ENCODE measurements at regions not wholly inside any gene's neighbourhood (a gene's known extent, or its start where the extent isn't known, plus 50 kb on each side); places are given as distances from the start of the nearest gene placed in this dataset.
"Not testable (repeated sequence)": the region's sequence is repeated elsewhere in the genome, so short reads cannot be mapped to it uniquely, and the experiment has no call there.

GRCh38 chr1:80288750-80289149 is 1282.2 kb upstream of the ADGRL4 start:
- not testable (repeated sequence) for H3K27me3 Mint-ChIP-seq; ATAC-seq (ENCODE audit: low read depth in 2 of 2); H3K36me3 ChIP-seq (ENCODE audit: control insufficient read depth, insufficient read depth, low read length); H3K9me3 ChIP-seq (ENCODE audit: control insufficient read depth in 2 of 2, low read length in 2 of 2); H3K27ac ChIP-seq (ENCODE audit: insufficient read depth, low read length, poor library complexity, severe bottlenecking); DNase-seq; H3K36me3 Mint-ChIP-seq; H3K4me1 Mint-ChIP-seq; H3K27me3 ChIP-seq (ENCODE audit: control insufficient read depth, insufficient read depth, low read length); H3K4me3 Mint-ChIP-seq; H3K4me1 ChIP-seq (ENCODE audit: control insufficient read depth, insufficient read depth, low read length, poor library complexity, severe bottlenecking); H3K27ac Mint-ChIP-seq; H3K4me3 ChIP-seq (ENCODE audit: low read depth, low read length)
- H3K9me3 Mint-ChIP-seq, result peaks cover 0 to 11% (median 5%) of the 10 kb centered on the region in 7 donors

DNA sequence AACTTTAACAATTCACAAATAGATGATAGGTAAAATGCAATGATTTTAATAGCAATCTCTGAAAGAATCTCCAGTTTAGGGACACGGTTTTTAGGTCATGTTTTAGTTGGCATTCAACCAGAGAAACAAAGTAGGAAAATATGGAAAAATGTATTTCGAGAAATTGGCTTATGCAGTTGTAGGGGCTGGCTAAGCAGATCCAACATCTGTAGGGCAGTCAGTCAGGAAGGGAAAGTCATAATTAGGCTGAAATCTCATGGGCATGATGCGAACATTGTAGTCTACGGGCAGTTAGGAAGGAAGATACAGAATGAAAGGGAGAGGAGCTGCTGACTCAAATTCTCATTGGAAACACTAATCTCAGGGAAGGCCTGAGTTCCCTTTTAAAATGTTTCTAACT is 1276.0 kb upstream of the ADGRL4 start:
- no peak for DNase-seq
- H3K27me3 ChIP-seq (ENCODE audit: control insufficient read depth, insufficient read depth, low read length), result no peaks in the 10 kb centered on the region
- peaks cover 0 to 25% (median 7%) of the 10 kb centered on the region in 7 donors for H3K9me3 Mint-ChIP-seq

DNA sequence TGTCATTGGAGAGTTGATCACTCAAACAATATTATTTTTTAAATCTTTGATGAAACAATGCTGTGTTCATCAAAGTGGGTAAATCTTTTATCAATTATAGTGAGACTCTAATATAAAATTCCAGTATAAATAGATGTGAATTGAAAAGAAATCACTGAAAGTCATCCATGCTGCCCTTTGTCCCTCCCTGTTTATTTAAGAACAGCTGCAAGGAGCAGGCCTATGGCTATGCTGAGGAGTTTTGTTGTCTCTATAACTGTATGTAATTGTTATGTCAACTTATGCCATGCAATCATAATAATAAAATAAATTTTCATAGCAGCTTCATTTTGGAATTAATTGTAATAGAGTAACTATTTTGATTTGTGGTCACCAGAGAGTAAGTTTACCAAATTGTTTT is 1272.4 kb upstream of the ADGRL4 start:
- H3K27ac ChIP-seq (ENCODE audit: insufficient read depth, low read length, poor library complexity, severe bottlenecking), result no peak overlapping the region
- H3K27ac Mint-ChIP-seq, result no peak overlapping the region
- no peaks in the 10 kb centered on the region for H3K36me3 ChIP-seq (ENCODE audit: control insufficient read depth, insufficient read depth, low read length)
- H3K4me3 Mint-ChIP-seq, result no peak overlapping the region
- peaks cover 0 to 24% (median 6%) of the 10 kb centered on the region in 7 donors for H3K9me3 Mint-ChIP-seq
- H3K4me1 Mint-ChIP-seq, result no peaks in the 10 kb centered on the region
- H3K27me3 ChIP-seq (ENCODE audit: control insufficient read depth, insufficient read depth, low read length), result no peaks in the 10 kb centered on the region
- H3K4me1 ChIP-seq (ENCODE audit: control insufficient read depth, insufficient read depth, low read length, poor library complexity, severe bottlenecking), result no peaks in the 10 kb centered on the region
- ATAC-seq (ENCODE audit: low read depth in 2 of 2) (no peak), DNase-seq (no peak)
- H3K4me3 ChIP-seq (ENCODE audit: low read depth, low read length), result no peak overlapping the region
- no peaks in the 10 kb centered on the region for H3K27me3 Mint-ChIP-seq
- no peaks in the 10 kb centered on the region for H3K36me3 Mint-ChIP-seq
- peaks cover 2 to 6% of the 10 kb centered on the region in 2 experiments for H3K9me3 ChIP-seq (ENCODE audit: control insufficient read depth in 2 of 2, low read length in 2 of 2)

More for the DNA sequence above, 1276.0 kb upstream of the ADGRL4 start:
- Mint-ChIP-seq H3K4me3 (no peak overlapping the region), H3K36me3 (no peaks in the 10 kb centered on the region), H3K27ac (no peak overlapping the region), H3K4me1 (no peaks in the 10 kb centered on the region), H3K27me3 (no peaks in the 10 kb centered on the region)
- Histone ChIP-seq H3K4me3 (ENCODE audit: low read depth, low read length) (no peak overlapping the region), H3K27ac (ENCODE audit: insufficient read depth, low read length, poor library complexity, severe bottlenecking) (no peak overlapping the region), H3K36me3 (ENCODE audit: control insufficient read depth, insufficient read depth, low read length) (no peaks in the 10 kb centered on the region), H3K4me1 (ENCODE audit: control insufficient read depth, insufficient read depth, low read length, poor library complexity, severe bottlenecking) (no peaks in the 10 kb centered on the region), H3K9me3 (ENCODE audit: control insufficient read depth in 2 of 2, low read length in 2 of 2) (peaks cover 0 to 2% of the 10 kb centered on the region in 2 experiments)
- ATAC-seq (ENCODE audit: low read depth in 2 of 2), result no peak

- Mint-ChIP-seq H3K4me1 (no peaks in the 10 kb centered on the region), H3K27ac (no peak overlapping the region), H3K4me3 (no peak overlapping the region), H3K36me3 (no peaks in the 10 kb centered on the region), H3K27me3 (no peaks in the 10 kb centered on the region), H3K9me3 (peaks cover 0 to 36% (median 6%) of the 10 kb centered on the region in 7 donors)
- ATAC-seq (ENCODE audit: low read depth in 2 of 2) (no peak), DNase-seq (no peak)
- H3K36me3 ChIP-seq (ENCODE audit: control insufficient read depth, insufficient read depth, low read length), result no peaks in the 10 kb centered on the region
- no peaks in the 10 kb centered on the region for H3K4me1 ChIP-seq (ENCODE audit: control insufficient read depth, insufficient read depth, low read length, poor library complexity, severe bottlenecking)
- no peak overlapping the region for H3K27ac ChIP-seq (ENCODE audit: insufficient read depth, low read length, poor library complexity, severe bottlenecking)
- H3K4me3 ChIP-seq (ENCODE audit: low read depth, low read length), result no peak overlapping the region
- peaks cover 3 to 6% of the 10 kb centered on the region in 2 experiments for H3K9me3 ChIP-seq (ENCODE audit: control insufficient read depth in 2 of 2, low read length in 2 of 2)
- H3K27me3 ChIP-seq (ENCODE audit: control insufficient read depth, insufficient read depth, low read length), result no peaks in the 10 kb centered on the region
Observed at GRCh38 chr1:80274256-80274655, 1267.7 kb upstream of the ADGRL4 start.

- no peaks in the 10 kb centered on the region for H3K36me3 Mint-ChIP-seq
- H3K9me3 Mint-ChIP-seq, result peaks cover 3 to 38% (median 7%) of the 10 kb centered on the region in 7 donors
- no peaks in the 10 kb centered on the region for H3K36me3 ChIP-seq (ENCODE audit: control insufficient read depth, insufficient read depth, low read length)
- H3K27me3 Mint-ChIP-seq, result no peaks in the 10 kb centered on the region
- no peak overlapping the region for H3K27ac Mint-ChIP-seq
- no peaks in the 10 kb centered on the region for H3K4me1 ChIP-seq (ENCODE audit: control insufficient read depth, insufficient read depth, low read length, poor library complexity, severe bottlenecking)
- H3K4me3 ChIP-seq (ENCODE audit: low read depth, low read length), result no peak overlapping the region
- ATAC-seq (ENCODE audit: low read depth in 2 of 2) (no peak), DNase-seq (no peak)
- H3K9me3 ChIP-seq (ENCODE audit: control insufficient read depth in 2 of 2, low read length in 2 of 2), result peaks cover 3 to 6% of the 10 kb centered on the region in 2 experiments
- no peak overlapping the region for H3K4me3 Mint-ChIP-seq
- H3K27ac ChIP-seq (ENCODE audit: insufficient read depth, low read length, poor library complexity, severe bottlenecking), result no peak overlapping the region
- no peaks in the 10 kb centered on the region for H3K27me3 ChIP-seq (ENCODE audit: control insufficient read depth, insufficient read depth, low read length)
- no peaks in the 10 kb centered on the region for H3K4me1 Mint-ChIP-seq
Observed at GRCh38 chr1:80272495-80272894, 1266.0 kb upstream of the ADGRL4 start.

DNA sequence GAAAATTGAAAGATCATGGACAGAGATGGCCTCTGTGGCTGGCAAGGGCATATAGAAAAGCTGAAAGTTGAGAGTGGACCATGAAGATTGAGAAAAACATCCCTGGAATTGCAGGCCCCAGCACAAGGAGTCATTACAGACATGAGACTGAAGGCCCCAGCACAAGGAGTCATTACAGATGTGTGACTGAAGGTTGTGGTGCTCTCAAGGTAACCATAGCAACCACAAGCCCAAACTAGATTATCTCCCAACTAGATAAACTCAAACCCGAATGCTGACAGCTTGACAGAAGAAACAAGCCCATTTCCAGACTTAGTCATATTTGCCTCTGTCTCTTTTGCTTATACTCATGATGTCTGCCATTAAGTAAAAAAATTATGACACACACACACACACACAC is 1252.1 kb upstream of the ADGRL4 start:
- Mint-ChIP-seq H3K9me3 (peaks cover 0 to 30% (median 10%) of the 10 kb centered on the region in 7 donors), H3K27ac (no peak overlapping the region)

DNA sequence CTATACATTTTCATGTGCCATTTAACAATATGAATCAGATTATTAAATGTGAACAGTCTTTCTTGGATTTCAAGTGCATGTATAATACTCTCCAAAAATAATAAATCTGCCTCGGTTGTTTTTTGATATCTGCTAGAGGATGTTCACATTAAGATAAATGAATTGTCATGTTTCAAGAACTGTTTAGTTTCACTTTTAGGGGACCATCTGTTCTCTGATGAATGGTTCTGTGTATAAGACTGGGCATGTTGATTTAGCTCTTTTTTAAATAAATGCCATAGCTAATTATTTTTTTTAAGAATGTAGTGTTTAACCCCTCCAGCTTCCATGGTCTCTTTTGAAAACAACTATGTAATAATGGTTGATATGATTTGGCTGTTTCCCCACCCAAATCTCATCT is 1245.1 kb upstream of the ADGRL4 start:
- Mint-ChIP-seq H3K36me3 (no peaks in the 10 kb centered on the region), H3K4me1 (no peaks in the 10 kb centered on the region), H3K27me3 (no peaks in the 10 kb centered on the region), H3K27ac (no peak overlapping the region), H3K4me3 (no peak overlapping the region), H3K9me3 (peaks cover 0 to 40% (median 7%) of the 10 kb centered on the region in 7 donors)
- DNase-seq (no peak), ATAC-seq (ENCODE audit: low read depth in 2 of 2) (no peak)
- H3K27ac ChIP-seq (ENCODE audit: insufficient read depth, low read length, poor library complexity, severe bottlenecking), result no peak overlapping the region
- no peaks in the 10 kb centered on the region for H3K27me3 ChIP-seq (ENCODE audit: control insufficient read depth, insufficient read depth, low read length)
- no peak overlapping the region for H3K4me3 ChIP-seq (ENCODE audit: low read depth, low read length)
- no peaks in the 10 kb centered on the region for H3K4me1 ChIP-seq (ENCODE audit: control insufficient read depth, insufficient read depth, low read length, poor library complexity, severe bottlenecking)
- H3K9me3 ChIP-seq (ENCODE audit: control insufficient read depth in 2 of 2, low read length in 2 of 2), result peaks cover 0 to 8% of the 10 kb centered on the region in 2 experiments
- no peaks in the 10 kb centered on the region for H3K36me3 ChIP-seq (ENCODE audit: control insufficient read depth, insufficient read depth, low read length)

More for the DNA sequence above, 1252.1 kb upstream of the ADGRL4 start:
- Histone ChIP-seq H3K27ac (ENCODE audit: insufficient read depth, low read length, poor library complexity, severe bottlenecking) (no peak overlapping the region), H3K4me1 (ENCODE audit: control insufficient read depth, insufficient read depth, low read length, poor library complexity, severe bottlenecking) (no peaks in the 10 kb centered on the region), H3K4me3 (ENCODE audit: low read depth, low read length) (no peak overlapping the region), H3K9me3 (ENCODE audit: control insufficient read depth in 2 of 2, low read length in 2 of 2) (peaks cover 20 to 24% of the 10 kb centered on the region in 2 experiments), H3K36me3 (ENCODE audit: control insufficient read depth, insufficient read depth, low read length) (no peaks in the 10 kb centered on the region), H3K27me3 (ENCODE audit: control insufficient read depth, insufficient read depth, low read length) (no peaks in the 10 kb centered on the region)
- DNase-seq, result no peak
- Mint-ChIP-seq H3K4me3 (no peak overlapping the region), H3K36me3 (no peaks in the 10 kb centered on the region), H3K27me3 (no peaks in the 10 kb centered on the region), H3K4me1 (no peaks in the 10 kb centered on the region)
- no peak for ATAC-seq (ENCODE audit: low read depth in 2 of 2)

GRCh38 chr1:80251171-80251570 is 1244.6 kb upstream of the ADGRL4 start:
- ATAC-seq (ENCODE audit: low read depth in 2 of 2), result no peak
- H3K36me3 ChIP-seq (ENCODE audit: control insufficient read depth, insufficient read depth, low read length), result no peaks in the 10 kb centered on the region
- no peaks in the 10 kb centered on the region for H3K4me1 Mint-ChIP-seq
- H3K27me3 ChIP-seq (ENCODE audit: control insufficient read depth, insufficient read depth, low read length), result no peaks in the 10 kb centered on the region
- H3K27ac ChIP-seq (ENCODE audit: insufficient read depth, low read length, poor library complexity, severe bottlenecking), result no peak overlapping the region
- peaks cover 0 to 8% of the 10 kb centered on the region in 2 experiments for H3K9me3 ChIP-seq (ENCODE audit: control insufficient read depth in 2 of 2, low read length in 2 of 2)
- DNase-seq, result no peak
- no peaks in the 10 kb centered on the region for H3K36me3 Mint-ChIP-seq
- no peak overlapping the region for H3K4me3 Mint-ChIP-seq
- H3K27me3 Mint-ChIP-seq, result no peaks in the 10 kb centered on the region
- peaks cover 0 to 40% (median 5%) of the 10 kb centered on the region in 7 donors for H3K9me3 Mint-ChIP-seq
- H3K4me1 ChIP-seq (ENCODE audit: control insufficient read depth, insufficient read depth, low read length, poor library complexity, severe bottlenecking), result no peaks in the 10 kb centered on the region
- no peak overlapping the region for H3K27ac Mint-ChIP-seq
- H3K4me3 ChIP-seq (ENCODE audit: low read depth, low read length), result no peak overlapping the region
